T-cell (primary cell): ENCODE measurements at regions not wholly inside any gene's neighbourhood (a gene's known extent, or its start where the extent isn't known, plus 50 kb on each side); places are given as distances from the start of the nearest gene placed in this dataset.

Experiments used
- ATAC-seq, 4 experiments: fragments of 200-7000 bp in 3 of 4; fragments of 150-1000 bp in 1 of 4; cut with Tn5 transposase; replicated peaks in 1 of 4; 1 replicate in 3 of 4; 2 replicates in 1 of 4; pipeline ENCODE4 v1.10.0; 2021; ENCODE audit warnings: moderate library complexity in 3 of 4, mild to moderate bottlenecking in 2 of 4, moderate number of reproducible peaks in 1 of 4
- CTCF ChIA-PET, 2 donors: fragments of 300-600 bp; sonication (Branson Sonifier 250); formaldehyde crosslinking; loops; one replicate each; lab custom pipeline; 2022; ENCODE audit warnings: antibody characterized with exemption in 2 of 2; lab: Charles Lee
- POLR2A ChIA-PET, 2 donors: fragments of 300-600 bp; sonication (Branson Sonifier 250); formaldehyde crosslinking; loops; one replicate each; lab custom pipeline; 2022; ENCODE audit warnings: antibody characterized with exemption in 2 of 2; lab: Charles Lee
- DNase-seq, 35 experiments: peaks; one replicate each; pipeline versions ENCODE4 v3.0.0 to v3.0.0-alpha.2; 2013 to 2023
- H3K27ac ChIP-seq: one replicate; pipeline ENCODE4 v1.5.1; 2013; ENCODE audit warnings: low read length
- H3K27me3 ChIP-seq, 2 experiments: replicated peaks in 1 of 2; 1 replicate in 1 of 2; 2 replicates in 1 of 2; pipeline versions ENCODE4 v1.6.1 to v1.7.0; 2013; ENCODE audit warnings: low read length in 1 of 2, mixed read lengths in 1 of 2; ENCODE audit not compliant: control insufficient read depth in 2 of 2, insufficient read depth in 2 of 2; ENCODE audit errors: extremely low read depth in 1 of 2
- H3K36me3 ChIP-seq, 2 donors: 1 replicate in 1 of 2; 2 replicates in 1 of 2; pipeline versions ENCODE4 v1.6.1 to v1.7.0; 2013; ENCODE audit warnings: low read length in 1 of 2; ENCODE audit not compliant: control insufficient read depth in 2 of 2, insufficient read depth in 1 of 2; ENCODE audit errors: extremely low read depth in 1 of 2
- H3K4me1 ChIP-seq, 2 experiments: 1 replicate in 1 of 2; 2 replicates in 1 of 2; pipeline versions ENCODE4 v1.6.1 to v1.7.0; 2013; ENCODE audit warnings: low read length in 2 of 2, mixed read lengths in 1 of 2; ENCODE audit not compliant: insufficient read depth in 2 of 2, control insufficient read depth in 1 of 2; ENCODE audit errors: extremely low read depth in 1 of 2
- H3K4me3 ChIP-seq, 2 donors: 1 replicate in 1 of 2; 2 replicates in 1 of 2; pipeline versions ENCODE4 v1.5.1 to v1.7.0; 2013; ENCODE audit warnings: mild to moderate bottlenecking in 2 of 2, low read length in 1 of 2, moderate library complexity in 1 of 2; ENCODE audit not compliant: control insufficient read depth in 1 of 2; ENCODE audit errors: extremely low read depth in 1 of 2
- H3K9me3 ChIP-seq: 2 replicates; pipeline ENCODE4 v1.7.0; 2013
- H3K27ac Mint-ChIP-seq, 2 donors: one replicate each; pipeline ENCODE4 v1.8.0; 2020 to 2021; ENCODE audit warnings: mild to moderate bottlenecking in 2 of 2, mixed read lengths in 2 of 2
- H3K27me3 Mint-ChIP-seq, 2 donors: one replicate each; pipeline ENCODE4 v1.8.0; 2021 to 2022; ENCODE audit warnings: mixed read lengths in 2 of 2
- H3K36me3 Mint-ChIP-seq: one replicate; pipeline ENCODE4 v1.8.0; 2021; ENCODE audit warnings: mixed read lengths
- H3K4me1 Mint-ChIP-seq, 3 donors: one replicate each; pipeline ENCODE4 v1.8.0; 2020 to 2022; ENCODE audit warnings: mixed read lengths in 3 of 3, mild to moderate bottlenecking in 1 of 3
- H3K4me3 Mint-ChIP-seq, 3 donors: one replicate each; pipeline ENCODE4 v1.8.0; 2020 to 2022; ENCODE audit warnings: mild to moderate bottlenecking in 3 of 3, mixed read lengths in 3 of 3, moderate library complexity in 3 of 3
- H3K9me3 Mint-ChIP-seq, 3 donors: one replicate each; pipeline ENCODE4 v1.8.0; 2020 to 2022; ENCODE audit warnings: mixed read lengths in 3 of 3
- WGBS: methylation state at CpG from one replicate; pipeline ENCODE4 v1.1.5; 2013; ENCODE audit warnings: missing lambda C conversion rate; ENCODE audit not compliant: insufficient coverage; 5-methylcytosine and 5-hydroxymethylcytosine counted together

DNA sequence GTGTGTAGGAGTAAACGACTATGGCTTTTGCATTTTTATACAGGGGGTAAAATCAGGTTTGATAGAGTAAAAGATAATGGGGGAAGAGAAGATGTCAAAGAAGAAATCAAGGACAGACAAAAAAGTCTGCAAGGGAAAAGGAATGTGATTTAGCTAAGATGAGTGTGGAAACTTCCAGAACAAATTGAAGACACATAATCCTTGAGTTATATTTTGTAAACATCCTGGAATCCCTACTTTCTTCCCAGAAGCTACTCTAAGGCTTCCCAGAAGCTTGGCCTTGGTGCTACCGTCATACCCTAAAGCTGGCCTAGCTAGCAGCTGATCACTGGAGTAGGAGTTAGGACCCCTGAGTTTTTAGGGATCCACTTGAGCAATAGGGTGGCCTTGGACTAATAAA, 82.4 kb downstream of the BLID start:
- ATAC-seq: no peak
- no peak overlapping the region for H3K4me3 ChIP-seq
- DNase-seq: no peak
- H3K27ac ChIP-seq: no peak overlapping the region
- H3K9me3 ChIP-seq: no peaks in the 10 kb centered on the region
- H3K4me1 Mint-ChIP-seq: no peaks in the 10 kb centered on the region
- no peaks in the 10 kb centered on the region for H3K27me3 ChIP-seq
- H3K9me3 Mint-ChIP-seq: no peaks in the 10 kb centered on the region
- no peak overlapping the region for H3K4me3 Mint-ChIP-seq
- no peaks in the 10 kb centered on the region for H3K36me3 ChIP-seq
- H3K4me1 ChIP-seq: no peaks in the 10 kb centered on the region
- POLR2A ChIA-PET: no interaction called here
- H3K36me3 Mint-ChIP-seq: no peaks in the 10 kb centered on the region
- CTCF ChIA-PET: no interaction called here
- H3K27ac Mint-ChIP-seq: no peak overlapping the region
- WGBS: 83% methylated on average over 1 of the region's 2 CpGs
- H3K27me3 Mint-ChIP-seq: peaks cover 1 to 18% of the 10 kb centered on the region in 2 donors

DNA sequence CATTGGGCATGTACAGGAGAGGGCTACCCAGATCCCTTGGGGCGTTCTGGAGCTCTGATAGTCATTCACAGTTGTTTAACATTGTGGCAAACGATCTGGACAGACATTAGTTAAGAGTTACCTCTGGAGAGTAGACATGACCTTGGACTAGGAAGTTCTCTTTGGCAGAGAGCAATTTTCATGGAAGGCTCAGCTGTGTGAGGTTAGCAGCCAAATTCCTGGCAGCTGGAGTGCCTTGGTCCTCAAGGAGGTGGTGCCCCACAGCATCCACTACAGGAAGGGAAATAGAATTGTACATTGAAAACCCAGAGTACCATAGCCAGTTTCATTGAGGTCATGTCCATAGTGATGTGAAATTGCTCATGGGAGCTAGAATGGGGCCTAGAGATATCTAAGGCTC, 82.8 kb downstream of the BLID start:
- Histone ChIP-seq H3K4me1 (no peaks in the 10 kb centered on the region), H3K27ac (no peak overlapping the region), H3K36me3 (no peaks in the 10 kb centered on the region), H3K9me3 (no peaks in the 10 kb centered on the region), H3K27me3 (no peaks in the 10 kb centered on the region), H3K4me3 (no peak overlapping the region)
- Mint-ChIP-seq H3K27ac (no peak overlapping the region), H3K27me3 (peaks cover 1 to 15% of the 10 kb centered on the region in 2 donors), H3K4me1 (no peaks in the 10 kb centered on the region), H3K9me3 (no peaks in the 10 kb centered on the region), H3K36me3 (no peaks in the 10 kb centered on the region), H3K4me3 (no peak overlapping the region)
- 0% methylated on average over 1 of the region's 2 CpGs for WGBS
- CTCF ChIA-PET: no interaction called here
- no peak for ATAC-seq
- POLR2A ChIA-PET: no interaction called here
- DNase-seq: no peak

DNA sequence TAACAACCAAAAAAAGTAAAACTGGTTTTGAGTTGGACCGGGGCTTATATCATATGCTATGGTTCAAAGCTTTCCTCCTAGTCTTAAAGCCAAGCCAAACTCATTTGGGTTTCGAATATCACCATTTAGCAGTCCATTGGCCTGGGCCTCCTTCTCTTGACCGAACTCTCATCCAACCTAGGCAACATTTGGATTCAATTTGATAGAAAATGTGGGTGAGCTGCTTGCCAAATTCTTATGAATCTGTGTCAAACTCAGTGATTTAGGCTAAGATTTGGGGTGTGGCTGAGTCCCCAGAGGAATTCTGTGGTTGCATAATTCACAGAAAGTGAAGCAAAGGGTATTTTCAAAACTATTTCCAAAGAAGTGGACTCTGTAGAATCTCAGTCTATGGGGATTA, 83.7 kb downstream of the BLID start:
- Mint-ChIP-seq H3K4me1 (no peaks in the 10 kb centered on the region), H3K9me3 (no peaks in the 10 kb centered on the region), H3K27me3 (peaks cover 3 to 12% of the 10 kb centered on the region in 2 donors), H3K4me3 (no peak overlapping the region), H3K27ac (no peak overlapping the region), H3K36me3 (no peaks in the 10 kb centered on the region)
- Histone ChIP-seq H3K4me1 (no peaks in the 10 kb centered on the region), H3K27me3 (no peaks in the 10 kb centered on the region), H3K4me3 (no peak overlapping the region), H3K36me3 (no peaks in the 10 kb centered on the region), H3K27ac (no peak overlapping the region), H3K9me3 (no peaks in the 10 kb centered on the region)
- CTCF ChIA-PET: no interaction called here
- POLR2A ChIA-PET: no interaction called here
- ATAC-seq (no peak), DNase-seq (no peak)
- 80% methylated on average over 1 of the region's 3 CpGs for WGBS

DNA sequence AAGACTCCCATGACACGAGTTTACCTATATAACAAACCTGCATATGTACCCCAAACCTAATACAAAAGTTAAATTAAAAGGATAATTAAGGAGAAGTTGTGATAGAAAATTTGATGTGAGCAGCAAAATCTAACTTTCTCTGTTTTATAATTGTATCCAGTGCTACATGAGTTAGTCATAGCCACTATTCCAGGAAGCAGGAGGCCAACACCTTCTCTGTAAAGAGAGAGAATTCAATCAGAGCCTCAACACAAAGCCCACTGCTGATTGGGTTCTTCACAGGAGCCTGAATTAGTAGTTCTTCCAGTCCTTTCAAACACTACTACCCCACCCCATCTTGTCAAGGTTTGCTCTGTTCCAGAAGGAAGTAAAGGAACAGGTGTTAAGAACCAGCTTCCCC, 84.2 kb downstream of the BLID start:
- Histone ChIP-seq H3K36me3 (no peaks in the 10 kb centered on the region), H3K27me3 (no peaks in the 10 kb centered on the region), H3K9me3 (no peaks in the 10 kb centered on the region), H3K27ac (no peak overlapping the region), H3K4me1 (no peaks in the 10 kb centered on the region), H3K4me3 (no peak overlapping the region)
- Mint-ChIP-seq H3K36me3 (no peaks in the 10 kb centered on the region), H3K9me3 (no peaks in the 10 kb centered on the region), H3K4me3 (no peak overlapping the region), H3K27me3 (peaks cover 3 to 12% of the 10 kb centered on the region in 2 donors), H3K27ac (no peak overlapping the region), H3K4me1 (no peaks in the 10 kb centered on the region)
- WGBS: no CpG with 5 or more reads among the region's 1 CpG
- POLR2A ChIA-PET: no interaction called here
- no peak for ATAC-seq
- no peak for DNase-seq
- CTCF ChIA-PET: no interaction called here

DNA sequence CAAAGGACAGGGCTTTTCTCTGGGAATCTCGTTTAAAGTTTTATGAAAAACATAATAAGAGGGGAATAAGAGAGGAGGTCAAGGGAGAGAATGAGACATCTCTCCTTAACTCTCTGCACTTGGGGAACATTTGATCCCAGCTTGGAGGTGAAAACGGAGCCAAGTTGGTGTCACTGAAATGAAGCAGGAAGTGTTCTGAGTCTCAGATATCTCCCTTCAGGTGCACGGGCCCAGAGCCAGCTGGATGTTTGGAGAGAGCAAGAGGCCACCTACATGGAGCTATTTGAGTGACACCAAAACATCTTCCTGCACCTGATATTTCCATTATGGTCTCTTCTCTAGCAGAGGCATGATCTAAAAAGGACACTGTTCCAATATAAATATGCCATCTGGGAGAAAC, 85.7 kb downstream of the BLID start:
- no peak for DNase-seq
- H3K4me3 Mint-ChIP-seq: no peak overlapping the region

DNA sequence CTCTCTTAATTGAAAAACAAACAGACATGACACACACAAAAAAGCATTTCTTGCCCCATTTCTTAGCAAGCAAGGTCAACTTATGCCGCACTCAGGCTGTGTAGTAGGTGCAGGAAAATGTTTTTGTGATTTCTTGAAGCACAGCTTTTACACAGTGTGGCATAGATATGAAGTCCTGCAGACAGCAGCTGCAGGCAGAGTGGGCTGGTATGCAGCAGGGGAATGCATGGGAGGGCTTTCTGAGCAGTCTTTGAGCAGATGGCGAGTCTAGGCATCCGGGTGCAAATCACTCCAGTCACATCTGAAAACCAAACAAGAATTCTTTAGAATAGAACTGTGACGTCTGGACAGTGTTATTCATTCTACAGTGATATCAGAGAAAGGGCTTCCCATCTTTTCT, 87.5 kb downstream of the BLID start:
- Histone ChIP-seq H3K4me1 (no peaks in the 10 kb centered on the region), H3K27ac (no peak overlapping the region), H3K9me3 (no peaks in the 10 kb centered on the region), H3K4me3 (no peak overlapping the region), H3K27me3 (no peaks in the 10 kb centered on the region), H3K36me3 (no peaks in the 10 kb centered on the region)
- H3K4me1 Mint-ChIP-seq: no peaks in the 10 kb centered on the region
- ATAC-seq (no peak), DNase-seq (no peak)
- H3K9me3 Mint-ChIP-seq: no peaks in the 10 kb centered on the region
- WGBS: 93% methylated on average over 2 of the region's 4 CpGs
- ChIA-PET POLR2A (no interaction called here), CTCF (no interaction called here)
- no peaks in the 10 kb centered on the region for H3K36me3 Mint-ChIP-seq
- peaks cover 4 to 14% of the 10 kb centered on the region in 2 donors for H3K27me3 Mint-ChIP-seq
- H3K27ac Mint-ChIP-seq: no peak overlapping the region
- no peak overlapping the region for H3K4me3 Mint-ChIP-seq

More for the DNA sequence above, 85.7 kb downstream of the BLID start:
- CTCF ChIA-PET: no interaction called here
- no CpG with 5 or more reads among the region's 3 CpGs for WGBS
- Histone ChIP-seq H3K4me1 (no peaks in the 10 kb centered on the region), H3K27ac (no peak overlapping the region), H3K9me3 (no peaks in the 10 kb centered on the region), H3K27me3 (no peaks in the 10 kb centered on the region), H3K36me3 (no peaks in the 10 kb centered on the region), H3K4me3 (no peak overlapping the region)
- H3K4me1 Mint-ChIP-seq: no peaks in the 10 kb centered on the region
- ATAC-seq: no peak
- no peaks in the 10 kb centered on the region for H3K9me3 Mint-ChIP-seq
- no peaks in the 10 kb centered on the region for H3K36me3 Mint-ChIP-seq
- peaks cover 5 to 12% of the 10 kb centered on the region in 2 donors for H3K27me3 Mint-ChIP-seq
- no peak overlapping the region for H3K27ac Mint-ChIP-seq
- POLR2A ChIA-PET: no interaction called here

DNA sequence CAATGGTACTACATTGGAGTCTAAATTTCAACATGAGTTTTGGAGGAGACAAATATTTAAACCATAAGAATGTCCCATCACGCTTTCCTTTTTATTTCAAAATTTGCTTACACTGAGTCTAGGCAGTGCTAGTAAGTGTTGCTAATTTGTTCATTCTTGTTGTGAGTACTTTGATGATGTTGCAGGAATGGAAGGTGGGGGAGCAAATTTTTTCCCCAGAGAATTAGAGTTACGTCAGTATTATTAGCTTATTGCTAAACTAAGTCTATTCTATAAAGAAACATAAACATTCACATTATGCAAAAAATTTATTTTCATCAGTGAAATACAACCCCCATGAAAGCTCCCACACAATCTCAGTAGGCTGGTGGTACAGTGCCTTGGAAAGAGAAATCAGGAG, 88.0 kb downstream of the BLID start:
- no peak for ATAC-seq
- H3K9me3 Mint-ChIP-seq: no peaks in the 10 kb centered on the region
- no peak overlapping the region for H3K4me3 Mint-ChIP-seq
- H3K27ac Mint-ChIP-seq: no peak overlapping the region
- CTCF ChIA-PET: no interaction called here
- peaks cover 4 to 9% of the 10 kb centered on the region in 2 donors for H3K27me3 Mint-ChIP-seq
- no CpG with 5 or more reads among the region's 2 CpGs for WGBS
- H3K4me1 Mint-ChIP-seq: no peaks in the 10 kb centered on the region
- Histone ChIP-seq H3K4me3 (no peak overlapping the region), H3K9me3 (no peaks in the 10 kb centered on the region), H3K27ac (no peak overlapping the region), H3K27me3 (no peaks in the 10 kb centered on the region), H3K36me3 (no peaks in the 10 kb centered on the region), H3K4me1 (no peaks in the 10 kb centered on the region)
- no peaks in the 10 kb centered on the region for H3K36me3 Mint-ChIP-seq
- DNase-seq: no peak
- POLR2A ChIA-PET: no interaction called here
